NCI-H510A (cell line): ENCODE measurements at regions not wholly inside any gene's neighbourhood (a gene's known extent, or its start where the extent isn't known, plus 50 kb on each side); places are given as distances from the start of the nearest gene placed in this dataset.
"Not testable (repeated sequence)": the region's sequence is repeated elsewhere in the genome, so short reads cannot be mapped to it uniquely, and the experiment has no call there.

Experiments used
- DNase-seq: peaks from one replicate; lab custom pipeline; 2025; lab: John Stamatoyannopoulos, UW

GRCh38 chr3:177842743-177843734, 645.8 kb upstream of the TBL1XR1 start:
- DNase-seq = no peak

GRCh38 chr3:177852001-177852807, 654.9 kb upstream of the TBL1XR1 start:
- DNase-seq = no peak

- DNase-seq = no peak
These were observed 657.7 kb upstream of the TBL1XR1 start for GRCh38 chr3:177855021-177855420.

GRCh38 chr3:177860184-177860583, 662.9 kb upstream of the TBL1XR1 start:
- DNase-seq = no peak

GRCh38 chr3:177862962-177863491, 665.7 kb upstream of the TBL1XR1 start:
- DNase-seq = no peak

GRCh38 chr3:177871267-177871666, 665.0 kb upstream of the KCNMB2 start:
- not testable (repeated sequence) for DNase-seq

GRCh38 chr3:177878192-177878591, 658.0 kb upstream of the KCNMB2 start:
- no peak for DNase-seq

- DNase-seq = no peak
These were observed 657.3 kb upstream of the KCNMB2 start for GRCh38 chr3:177878957-177879356.

GRCh38 chr3:177881351-177881750, 654.9 kb upstream of the KCNMB2 start:
- no peak for DNase-seq

- no peak for DNase-seq
These were observed 654.0 kb upstream of the KCNMB2 start for GRCh38 chr3:177882124-177882648.

- no peak for DNase-seq
These were observed 653.1 kb upstream of the KCNMB2 start for GRCh38 chr3:177883091-177883490.

- no peak for DNase-seq
These were observed 652.3 kb upstream of the KCNMB2 start for GRCh38 chr3:177883957-177884356.

- no peak for DNase-seq
These were observed 651.2 kb upstream of the KCNMB2 start for GRCh38 chr3:177885063-177885462.

GRCh38 chr3:177886501-177886900, 649.7 kb upstream of the KCNMB2 start:
- no peak for DNase-seq

GRCh38 chr3:177887475-177887874, 648.8 kb upstream of the KCNMB2 start:
- no peak for DNase-seq

- DNase-seq = no peak
These were observed 647.1 kb upstream of the KCNMB2 start for GRCh38 chr3:177889161-177889560.

GRCh38 chr3:177889652-177890358, 646.4 kb upstream of the KCNMB2 start:
- DNase-seq = no peak

GRCh38 chr3:177890359-177890683, 645.9 kb upstream of the KCNMB2 start:
- no peak for DNase-seq

- DNase-seq = not testable (repeated sequence)
These were observed 644.7 kb upstream of the KCNMB2 start for GRCh38 chr3:177891569-177891968.

GRCh38 chr3:177893331-177893730, 642.9 kb upstream of the KCNMB2 start:
- no peak for DNase-seq

- DNase-seq = no peak
These were observed 642.0 kb upstream of the KCNMB2 start for GRCh38 chr3:177894081-177894728.
